IgD-negative memory B cell (primary cell): ENCODE measurements at regions not wholly inside any gene's neighbourhood (a gene's known extent, or its start where the extent isn't known, plus 50 kb on each side); places are given as distances from the start of the nearest gene placed in this dataset.

Source experiments
- H3K27ac Mint-ChIP-seq, 3 donors: one replicate each; pipeline ENCODE4 v1.8.0; 2020 to 2022; ENCODE audit warnings: mild to moderate bottlenecking in 3 of 3, mixed read lengths in 3 of 3, moderate library complexity in 1 of 3
- H3K27me3 Mint-ChIP-seq: one replicate; pipeline ENCODE4 v1.8.0; 2021; ENCODE audit warnings: mixed read lengths
- H3K36me3 Mint-ChIP-seq: one replicate; pipeline ENCODE4 v1.8.0; 2020; ENCODE audit warnings: mild to moderate bottlenecking, mixed read lengths
- H3K4me1 Mint-ChIP-seq, 3 donors: one replicate each; pipeline ENCODE4 v1.8.0; 2020 to 2022; ENCODE audit warnings: mixed read lengths in 3 of 3, mild to moderate bottlenecking in 1 of 3
- H3K4me3 Mint-ChIP-seq, 4 donors: one replicate each; pipeline ENCODE4 v1.8.0; 2020 to 2022; ENCODE audit warnings: mild to moderate bottlenecking in 4 of 4, mixed read lengths in 4 of 4, moderate library complexity in 3 of 4
- H3K9me3 Mint-ChIP-seq, 3 donors: one replicate each; pipeline ENCODE4 v1.8.0; 2020 to 2021; ENCODE audit warnings: mixed read lengths in 3 of 3, mild to moderate bottlenecking in 1 of 3

DNA sequence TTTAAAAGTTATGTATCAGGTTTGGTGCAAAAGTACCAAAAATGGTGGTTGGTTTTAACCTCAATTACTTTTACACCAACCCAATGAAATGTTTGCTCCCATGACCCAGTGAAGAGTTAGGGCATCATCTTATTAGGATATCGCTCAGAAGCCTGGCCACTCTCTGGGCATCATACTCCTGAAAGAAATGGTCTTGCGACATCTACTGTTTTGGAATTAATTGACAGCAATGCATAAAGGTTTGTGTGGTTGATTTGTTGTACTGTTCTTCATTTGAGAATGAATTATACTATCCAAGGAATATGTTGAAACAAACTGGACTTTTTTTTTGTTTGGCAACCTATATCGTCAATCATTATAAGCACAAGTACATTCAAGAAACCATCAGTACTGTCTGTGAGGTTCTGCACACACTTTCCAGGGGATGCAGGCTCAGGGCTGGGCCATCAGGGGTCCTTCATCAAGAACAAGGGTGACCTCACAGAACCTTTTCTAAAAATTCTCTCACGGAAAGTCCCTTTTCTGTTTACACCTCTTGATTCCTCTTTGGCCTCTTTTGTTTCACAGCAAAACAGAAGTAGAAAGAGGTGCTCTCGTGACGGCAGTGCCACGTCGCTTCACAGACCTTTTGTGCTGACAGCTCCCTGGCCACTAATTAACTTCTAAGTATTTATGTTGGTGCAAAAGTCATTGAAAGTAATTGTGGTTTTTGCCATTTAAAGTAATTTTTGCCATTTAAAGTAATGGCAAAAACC, 117.2 kb upstream of the KLF6 start:
- Mint-ChIP-seq H3K9me3 (peaks cover 0 to 7% (median 5%) of the 10 kb centered on the region in 3 donors), H3K36me3 (peaks cover 3% of the 10 kb centered on the region), H3K4me1 (peaks cover 33 to 40% (median 37%) of the 10 kb centered on the region in 3 donors), H3K27ac (peak overlapping the region; percentile 87 to 99 (median 95)), H3K27me3 (no peaks in the 10 kb centered on the region), H3K4me3 (peak overlapping the region in 3 of 4 donors; percentile 41 to 95 (median 74))

DNA sequence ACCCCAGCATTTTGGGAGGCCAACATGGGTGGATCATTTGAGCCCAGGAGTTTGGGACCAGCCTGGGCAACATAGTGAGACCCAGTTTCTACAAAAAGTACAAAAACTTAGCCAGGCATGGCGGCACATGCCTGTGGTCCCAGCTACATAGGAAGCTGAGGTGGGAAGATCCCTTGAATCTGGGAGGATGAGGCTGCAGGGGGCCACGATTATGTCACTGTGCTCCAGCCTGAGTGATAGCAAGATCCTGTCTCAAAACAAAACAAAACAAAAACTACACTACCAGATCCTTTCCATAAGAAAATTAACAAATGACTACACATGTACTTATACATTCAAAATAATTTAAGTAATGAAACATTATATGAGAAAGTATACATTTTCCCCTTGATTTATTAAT, 116.4 kb upstream of the KLF6 start:
- Mint-ChIP-seq H3K4me3 (peak overlapping the region in 2 of 4 donors; percentile 34 to 63), H3K36me3 (peaks cover 3% of the 10 kb centered on the region), H3K27ac (peak overlapping the region; percentile 87 to 99 (median 95)), H3K27me3 (no peaks in the 10 kb centered on the region), H3K4me1 (peaks cover 33 to 40% (median 35%) of the 10 kb centered on the region in 3 donors), H3K9me3 (peaks cover 0 to 7% (median 5%) of the 10 kb centered on the region in 3 donors)

DNA sequence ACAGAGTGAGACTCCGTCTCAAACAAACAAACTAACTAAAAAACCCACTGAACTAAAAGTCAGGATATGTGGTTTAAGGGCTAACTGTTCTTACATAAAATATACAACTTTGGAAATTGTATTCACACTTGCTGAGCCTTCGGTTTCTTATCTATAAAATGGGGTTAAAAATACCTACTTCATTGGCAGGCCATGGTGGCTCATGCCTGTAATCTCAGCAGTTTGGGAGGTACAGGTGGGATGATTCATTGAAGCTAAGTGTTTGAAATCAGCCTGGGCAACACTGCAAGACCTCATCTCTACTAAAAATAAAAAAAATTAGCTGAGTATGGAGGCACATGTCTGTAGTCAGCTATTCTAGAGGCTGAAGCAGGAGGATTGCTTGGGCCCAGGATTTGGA, 115.4 kb upstream of the KLF6 start:
- H3K27me3 Mint-ChIP-seq: no peaks in the 10 kb centered on the region
- peak overlapping the region in 1 of 3 donors; percentile 95 for H3K27ac Mint-ChIP-seq
- H3K9me3 Mint-ChIP-seq: peaks cover 0 to 7% (median 5%) of the 10 kb centered on the region in 3 donors
- peaks cover 3% of the 10 kb centered on the region for H3K36me3 Mint-ChIP-seq
- H3K4me3 Mint-ChIP-seq: no peak overlapping the region
- peaks cover 33 to 40% (median 37%) of the 10 kb centered on the region in 3 donors for H3K4me1 Mint-ChIP-seq

DNA sequence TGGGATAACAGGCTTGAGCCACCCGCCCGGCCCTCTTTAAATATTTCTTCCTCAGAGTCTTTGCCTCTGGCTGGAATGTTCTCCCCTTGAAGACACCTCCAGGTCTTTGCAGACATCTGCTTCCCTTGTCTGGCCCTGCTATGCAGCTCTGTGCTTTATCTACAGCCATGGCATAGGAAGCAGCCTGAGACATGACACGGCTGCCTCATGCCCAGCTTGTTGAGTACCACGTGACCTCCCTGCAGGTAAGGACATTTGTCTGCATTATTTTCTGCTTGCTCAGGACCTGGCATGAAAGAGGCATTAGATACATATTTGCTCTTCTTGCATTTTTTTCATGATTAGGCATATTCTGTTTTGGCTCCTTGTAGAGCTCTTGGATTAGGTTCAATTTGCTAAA, 113.8 kb upstream of the KLF6 start:
- Mint-ChIP-seq H3K36me3 (peaks cover 3% of the 10 kb centered on the region), H3K4me3 (no peak overlapping the region)

DNA sequence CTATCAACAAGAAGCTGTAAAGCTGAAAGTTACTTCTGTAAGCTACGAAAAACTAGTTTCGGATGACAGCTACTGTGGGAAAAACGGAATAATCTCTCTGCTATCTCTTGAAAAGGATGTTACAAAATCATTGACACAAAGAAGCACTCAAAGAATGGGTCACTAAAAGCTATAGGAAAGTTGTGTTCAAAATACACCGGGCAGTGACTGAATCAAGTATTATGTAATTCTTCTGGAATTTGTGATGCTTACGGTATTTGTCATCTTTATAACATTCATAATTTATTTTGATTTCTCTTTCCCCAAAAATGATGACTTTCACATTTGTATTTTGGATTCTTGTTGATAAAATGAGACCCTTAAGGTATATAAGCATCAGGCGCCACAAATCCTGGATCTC, 112.1 kb upstream of the KLF6 start:
- no peak overlapping the region for H3K4me3 Mint-ChIP-seq
- H3K27ac Mint-ChIP-seq: no peak overlapping the region
- H3K9me3 Mint-ChIP-seq: no peaks in the 10 kb centered on the region
- H3K4me1 Mint-ChIP-seq: peaks cover 13 to 37% (median 25%) of the 10 kb centered on the region in 3 donors
- H3K27me3 Mint-ChIP-seq: no peaks in the 10 kb centered on the region
- no peaks in the 10 kb centered on the region for H3K36me3 Mint-ChIP-seq

More for the DNA sequence above, 113.8 kb upstream of the KLF6 start:
- H3K27ac Mint-ChIP-seq: no peak overlapping the region
- peaks cover 0 to 2% (median 0%) of the 10 kb centered on the region in 3 donors for H3K9me3 Mint-ChIP-seq
- H3K27me3 Mint-ChIP-seq: no peaks in the 10 kb centered on the region
- H3K4me1 Mint-ChIP-seq: peaks cover 22 to 38% (median 34%) of the 10 kb centered on the region in 3 donors

DNA sequence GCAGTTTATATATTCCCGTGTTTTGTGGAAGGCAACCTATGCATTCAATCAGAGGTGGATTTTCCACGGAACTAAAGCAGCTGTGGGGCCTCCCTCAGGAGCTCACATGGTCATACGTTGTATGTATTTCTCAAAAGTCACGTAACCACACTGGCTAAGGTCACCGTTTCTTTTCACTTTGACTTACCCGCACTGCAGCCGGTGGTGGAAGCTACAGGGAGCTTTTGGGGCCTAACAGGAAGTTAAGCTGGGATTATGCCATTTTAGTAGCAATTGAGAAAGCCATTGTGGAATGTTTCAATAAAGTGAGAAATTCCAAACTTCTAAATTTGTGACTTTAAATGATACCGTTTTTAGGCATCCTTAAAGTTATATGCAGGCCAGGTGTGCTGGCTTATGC, 111.2 kb upstream of the KLF6 start:
- Mint-ChIP-seq H3K4me1 (peaks cover 4 to 27% (median 15%) of the 10 kb centered on the region in 3 donors), H3K27ac (no peak overlapping the region), H3K9me3 (no peaks in the 10 kb centered on the region), H3K4me3 (no peak overlapping the region), H3K36me3 (no peaks in the 10 kb centered on the region), H3K27me3 (no peaks in the 10 kb centered on the region)

DNA sequence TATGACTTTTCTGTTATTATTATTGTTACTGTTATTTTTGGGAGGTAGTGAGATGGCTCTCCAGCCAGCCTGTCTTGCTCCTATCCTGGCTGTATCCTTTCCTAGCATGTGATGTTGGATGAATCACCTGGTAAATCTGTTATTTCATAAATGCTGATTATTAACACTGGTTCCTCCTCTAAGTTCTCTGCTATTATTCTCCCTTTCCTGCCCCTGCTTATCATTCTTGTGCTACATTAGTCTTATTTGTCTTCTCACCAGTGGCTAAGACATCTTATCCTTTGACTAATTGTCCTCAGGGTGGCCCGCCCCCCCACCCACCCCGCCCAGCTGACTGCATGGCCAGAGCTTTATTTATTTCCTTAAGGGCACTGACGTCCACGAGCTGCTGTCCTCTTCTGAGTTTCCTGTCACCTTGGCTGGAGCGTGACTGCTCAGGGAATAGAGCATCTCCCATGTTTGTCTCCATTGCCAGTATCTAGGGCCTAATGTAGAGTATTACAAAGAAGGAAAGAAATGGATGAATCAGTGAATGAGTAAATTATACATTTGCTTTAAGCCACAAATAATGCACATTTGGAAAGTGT, 110.1 kb upstream of the KLF6 start:
- Mint-ChIP-seq H3K4me1 (peaks cover 3 to 26% (median 13%) of the 10 kb centered on the region in 3 donors), H3K27me3 (no peaks in the 10 kb centered on the region), H3K9me3 (no peaks in the 10 kb centered on the region), H3K4me3 (no peak overlapping the region), H3K36me3 (no peaks in the 10 kb centered on the region), H3K27ac (no peak overlapping the region)

DNA sequence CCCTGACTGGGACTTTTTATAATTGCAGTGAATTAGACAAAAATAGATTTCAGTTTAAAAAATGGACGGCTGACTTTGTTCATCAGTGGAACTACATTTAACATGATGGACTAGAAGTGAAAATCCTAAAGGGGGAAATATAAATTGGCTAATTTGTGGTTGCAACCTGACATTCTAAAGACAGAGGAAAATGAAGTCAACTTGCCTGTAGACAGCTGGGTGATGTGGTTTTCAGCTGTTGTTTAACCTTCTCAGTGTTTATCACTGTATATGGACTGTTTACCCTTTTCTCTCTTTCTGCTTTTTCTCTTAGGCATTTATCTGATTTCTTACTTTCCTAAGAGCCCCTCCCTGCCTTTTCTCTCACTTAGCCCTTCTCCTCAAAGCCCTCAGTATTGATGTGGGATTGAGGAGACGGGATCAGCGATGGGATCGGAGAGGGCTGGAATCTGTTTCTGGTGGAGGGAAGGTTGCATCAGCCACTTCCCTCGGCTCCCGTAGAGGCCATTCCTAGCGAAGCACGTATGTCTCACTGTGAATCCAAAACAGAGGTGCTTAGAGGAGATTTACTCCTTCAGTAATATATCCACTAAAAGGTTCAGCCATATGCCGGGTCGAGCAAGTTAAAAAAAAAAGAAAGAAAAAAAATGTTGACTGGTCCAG, 109.0 kb upstream of the KLF6 start:
- Mint-ChIP-seq H3K4me3 (peak overlapping the region in 1 of 4 donors; percentile 43), H3K27me3 (no peaks in the 10 kb centered on the region), H3K36me3 (no peaks in the 10 kb centered on the region), H3K9me3 (no peaks in the 10 kb centered on the region), H3K27ac (peak overlapping the region in 1 of 3 donors; percentile 88), H3K4me1 (peaks cover 3 to 24% (median 12%) of the 10 kb centered on the region in 3 donors)

DNA sequence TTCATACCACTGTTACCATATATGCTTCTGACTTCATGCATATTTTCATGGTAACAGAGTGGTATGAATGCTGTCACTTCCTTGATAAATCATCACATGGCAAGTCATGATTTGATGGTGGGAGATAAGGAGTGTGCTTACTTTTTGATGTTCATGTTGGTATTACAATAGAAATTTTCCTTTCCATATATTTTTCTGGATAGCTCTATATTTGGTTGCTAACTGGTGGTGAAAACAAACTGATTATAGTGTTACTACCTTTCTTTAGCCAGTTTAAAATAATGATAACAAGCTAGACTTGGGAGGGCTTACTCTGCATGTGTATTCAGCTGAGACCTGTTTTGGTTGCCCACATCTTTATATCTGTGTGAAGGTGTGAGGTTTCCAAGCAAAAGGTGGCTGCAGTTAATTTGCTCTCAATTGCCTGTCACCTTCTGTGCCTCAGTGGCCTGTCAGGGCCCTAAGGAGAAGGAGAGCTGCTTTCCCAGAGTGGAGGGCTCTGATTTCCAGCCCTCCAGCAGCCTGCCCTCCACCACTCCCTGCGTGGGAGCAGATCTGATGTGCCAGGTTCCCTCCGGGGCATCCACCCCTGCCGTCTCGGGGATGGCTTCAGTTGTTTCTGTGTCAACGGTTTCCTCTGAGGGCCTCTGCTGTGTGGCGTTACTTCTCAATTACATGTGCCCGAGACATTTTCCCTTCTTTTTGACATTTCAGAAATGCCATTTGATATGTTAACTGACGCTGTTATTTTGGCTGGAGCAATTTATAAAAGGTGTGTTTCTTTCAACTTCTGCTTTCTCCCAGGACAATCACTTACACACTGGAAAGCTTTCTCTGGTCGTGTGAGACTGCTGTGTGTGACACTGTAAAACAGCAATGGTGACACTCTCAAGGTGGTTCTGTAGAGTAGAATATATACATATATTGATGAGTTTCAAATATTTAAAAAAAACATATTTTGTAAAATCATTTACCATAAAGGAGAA, 107.7 kb upstream of the KLF6 start:
- H3K27me3 Mint-ChIP-seq: no peaks in the 10 kb centered on the region
- H3K4me1 Mint-ChIP-seq: peaks cover 3 to 26% (median 9%) of the 10 kb centered on the region in 3 donors
- no peaks in the 10 kb centered on the region for H3K9me3 Mint-ChIP-seq
- H3K36me3 Mint-ChIP-seq: no peaks in the 10 kb centered on the region
- peak overlapping the region in 2 of 4 donors; percentile 41 to 80 for H3K4me3 Mint-ChIP-seq
- peak overlapping the region in 1 of 3 donors; percentile 88 for H3K27ac Mint-ChIP-seq

DNA sequence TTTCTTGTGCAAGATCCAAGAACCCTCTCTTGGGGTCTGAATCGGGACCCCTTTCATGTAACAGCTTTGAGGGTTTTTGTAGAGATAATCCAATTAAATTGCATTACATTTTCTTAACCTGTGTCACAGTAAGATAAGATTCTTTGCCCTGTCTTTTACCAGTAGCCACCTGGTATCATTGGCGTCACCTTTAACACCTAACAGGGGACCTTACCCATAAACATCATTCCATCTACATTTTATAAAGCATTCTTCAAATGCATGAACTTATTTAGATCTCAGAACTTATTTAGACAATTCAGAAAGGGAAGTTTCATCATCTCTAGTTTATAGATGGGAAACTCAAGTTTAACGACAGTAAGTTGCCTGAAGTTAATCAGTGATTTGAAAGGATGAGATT, 106.4 kb upstream of the KLF6 start:
- Mint-ChIP-seq H3K4me3 (no peak overlapping the region), H3K9me3 (no peaks in the 10 kb centered on the region), H3K27me3 (no peaks in the 10 kb centered on the region), H3K36me3 (no peaks in the 10 kb centered on the region), H3K4me1 (peaks cover 9 to 33% (median 9%) of the 10 kb centered on the region in 3 donors), H3K27ac (no peak overlapping the region)

DNA sequence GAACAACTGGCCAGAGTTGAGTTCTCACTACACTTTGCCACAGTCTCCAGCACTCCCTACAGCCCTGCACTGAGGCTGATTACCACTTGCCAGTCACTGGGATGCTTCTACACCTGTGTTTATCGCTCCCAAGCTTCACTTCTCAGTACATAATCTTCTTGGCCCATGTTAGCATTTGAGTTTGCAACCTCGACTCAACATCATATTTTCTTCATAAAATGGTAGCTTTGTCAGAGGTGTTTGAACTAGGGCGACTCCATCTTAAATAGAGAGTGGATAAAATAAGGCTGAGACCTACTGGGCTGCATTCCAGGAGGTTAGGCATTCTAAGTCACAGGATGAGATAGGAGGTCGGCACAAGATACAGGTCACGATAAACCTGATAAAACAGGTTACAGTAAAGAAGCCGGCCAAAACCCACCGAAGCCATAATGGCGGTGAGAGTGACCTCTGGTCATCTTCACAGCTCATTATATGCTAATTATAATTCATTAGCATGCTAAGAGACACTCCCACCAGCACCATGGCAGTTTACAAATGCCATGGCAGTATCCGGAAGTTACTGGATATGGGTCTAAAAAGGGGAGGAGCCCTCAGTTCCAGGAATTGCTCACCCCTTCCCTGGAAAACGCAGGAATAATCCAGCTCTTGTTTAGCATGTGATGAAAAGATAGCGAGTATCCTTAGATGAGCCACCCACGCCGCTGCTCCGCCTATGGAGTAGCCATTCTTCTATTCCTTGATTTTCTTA, 105.8 kb upstream of the KLF6 start:
- Mint-ChIP-seq H3K4me3 (no peak overlapping the region), H3K27ac (no peak overlapping the region), H3K27me3 (peaks cover under 1% of the 10 kb centered on the region), H3K9me3 (no peaks in the 10 kb centered on the region), H3K36me3 (no peaks in the 10 kb centered on the region), H3K4me1 (peaks cover 7 to 33% (median 9%) of the 10 kb centered on the region in 3 donors)

DNA sequence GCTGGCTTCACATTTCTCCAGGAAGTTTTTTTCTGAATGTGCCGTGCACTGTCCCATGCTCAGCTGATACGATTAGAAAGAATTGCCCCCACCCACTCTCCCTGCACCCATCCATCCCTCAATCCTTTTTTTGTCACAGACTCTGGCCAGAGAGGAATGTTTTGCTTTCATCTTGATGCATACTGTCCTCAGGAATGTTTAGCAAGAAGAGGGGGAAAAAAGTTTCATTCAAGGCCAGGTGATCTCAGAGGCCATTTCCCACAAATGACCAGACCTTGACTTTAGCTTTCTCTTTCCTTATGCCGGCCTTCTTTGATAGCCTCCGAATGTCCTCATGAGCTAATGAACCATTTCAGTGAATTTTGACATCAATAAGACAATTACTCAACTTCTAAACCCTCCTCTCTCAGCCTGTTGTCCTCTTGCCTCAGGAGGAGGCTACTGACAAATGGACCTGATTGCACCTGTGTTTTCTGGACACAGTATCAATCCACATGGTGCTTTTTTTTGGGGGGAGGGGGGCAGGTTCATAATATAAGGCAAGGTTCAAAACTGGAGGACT, 105.0 kb upstream of the KLF6 start:
- peaks cover 5 to 31% (median 9%) of the 10 kb centered on the region in 3 donors for H3K4me1 Mint-ChIP-seq
- no peaks in the 10 kb centered on the region for H3K9me3 Mint-ChIP-seq
- H3K4me3 Mint-ChIP-seq: no peak overlapping the region
- H3K36me3 Mint-ChIP-seq: peaks cover 2% of the 10 kb centered on the region
- H3K27ac Mint-ChIP-seq: no peak overlapping the region
- H3K27me3 Mint-ChIP-seq: peaks cover 1% of the 10 kb centered on the region

DNA sequence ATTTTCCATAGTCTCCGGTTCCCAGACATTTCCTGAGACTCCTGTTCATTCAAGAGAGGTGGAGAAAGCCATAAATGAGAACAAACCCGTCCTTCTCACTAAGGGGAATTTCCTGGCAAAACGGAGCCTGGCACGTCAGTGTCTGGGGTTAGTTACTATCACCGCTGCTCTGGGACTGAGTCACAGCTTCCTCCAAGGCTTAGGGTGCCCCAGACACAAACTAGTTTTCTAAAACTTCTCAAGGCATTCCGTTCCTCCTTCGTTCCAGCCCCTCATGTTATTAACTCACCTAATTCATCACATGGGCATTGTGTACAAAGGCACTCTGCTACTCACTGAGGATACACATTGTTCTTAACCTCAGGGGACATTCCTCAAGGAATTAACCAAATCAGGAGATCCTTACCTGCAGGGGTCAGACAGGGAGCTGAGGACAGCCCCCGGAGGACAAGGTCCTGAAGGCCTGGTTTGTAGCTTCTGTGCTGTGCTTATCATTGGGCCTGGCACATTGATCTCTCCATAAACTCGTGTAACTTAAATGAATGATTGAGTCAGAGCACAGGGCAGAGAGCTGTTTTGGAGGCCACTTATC, 103.0 kb upstream of the KLF6 start:
- Mint-ChIP-seq H3K4me3 (peak overlapping the region in 2 of 4 donors; percentile 38 to 53), H3K36me3 (peaks cover 2% of the 10 kb centered on the region), H3K27me3 (peaks cover 4% of the 10 kb centered on the region), H3K27ac (peak overlapping the region in 2 of 3 donors; percentile 18 to 25), H3K9me3 (no peaks in the 10 kb centered on the region), H3K4me1 (peaks cover 2 to 20% (median 9%) of the 10 kb centered on the region in 3 donors)
